Fibroblast of peridontal ligament (primary cell): ENCODE measurements at regions not wholly inside any gene's neighbourhood (a gene's known extent, or its start where the extent isn't known, plus 50 kb on each side); places are given as distances from the start of the nearest gene placed in this dataset.

ENCODE experiments used
- DNase-seq: peaks from one replicate; pipeline ENCODE4 v3.0.0-alpha.2; 2010; ENCODE audit errors: extremely low read depth

- no peak for DNase-seq
These were observed 198.5 kb upstream of the COL8A1 start for GRCh38 chr3:99439892-99440291.

GRCh38 chr3:99434190-99434589 lies 204.2 kb upstream of the COL8A1 start:
- DNase-seq = no peak

GRCh38 chr3:99430348-99431134 lies 207.9 kb upstream of the COL8A1 start:
- no peak for DNase-seq

- DNase-seq = peak; percentile 68
These were observed 208.9 kb upstream of the COL8A1 start for GRCh38 chr3:99429502-99429901.

- DNase-seq = no peak
These were observed 212.5 kb upstream of the COL8A1 start for GRCh38 chr3:99425930-99426329.

GRCh38 chr3:99419116-99419515 lies 219.3 kb upstream of the COL8A1 start:
- peak; percentile 90 for DNase-seq

- DNase-seq = no peak
These were observed 219.7 kb upstream of the COL8A1 start for GRCh38 chr3:99418709-99419108.

GRCh38 chr3:99418209-99418635 lies 220.2 kb upstream of the COL8A1 start:
- DNase-seq = no peak

GRCh38 chr3:99413504-99413903 lies 224.9 kb upstream of the COL8A1 start:
- peak; percentile 77 for DNase-seq

GRCh38 chr3:99410789-99411311 lies 227.5 kb upstream of the COL8A1 start:
- peak; percentile 97 for DNase-seq

- no peak for DNase-seq
These were observed 228.4 kb upstream of the COL8A1 start for GRCh38 chr3:99409961-99410360.

GRCh38 chr3:99407257-99407656 lies 231.1 kb upstream of the COL8A1 start:
- no peak for DNase-seq

- no peak for DNase-seq
These were observed 235.6 kb upstream of the COL8A1 start for GRCh38 chr3:99402755-99403154.

- DNase-seq = no peak
These were observed 238.0 kb upstream of the COL8A1 start for GRCh38 chr3:99400352-99400751.

- peak; percentile 85 for DNase-seq
These were observed 241.6 kb upstream of the COL8A1 start for GRCh38 chr3:99396651-99397275.

GRCh38 chr3:99394831-99395778 lies 243.3 kb upstream of the COL8A1 start:
- peak; percentile 97 for DNase-seq

GRCh38 chr3:99393961-99394360 lies 244.4 kb upstream of the COL8A1 start:
- no peak for DNase-seq

- no peak for DNase-seq
These were observed 249.6 kb upstream of the COL8A1 start for GRCh38 chr3:99388780-99389179.

- no peak for DNase-seq
These were observed 253.8 kb upstream of the COL8A1 start for GRCh38 chr3:99384596-99384995.

- DNase-seq = no peak
These were observed 261.5 kb upstream of the COL8A1 start for GRCh38 chr3:99376926-99377325.

GRCh38 chr3:99373846-99374210 lies 264.6 kb upstream of the COL8A1 start:
- no peak for DNase-seq
